ENCODE measurements at regions not wholly inside any gene's neighbourhood (a gene's known extent, or its start where the extent isn't known, plus 50 kb on each side); places are given as distances from the start of the nearest gene placed in this dataset.
"Not testable (repeated sequence)": the region's sequence is repeated elsewhere in the genome, so short reads cannot be mapped to it uniquely, and the experiment has no call there.

DNA sequence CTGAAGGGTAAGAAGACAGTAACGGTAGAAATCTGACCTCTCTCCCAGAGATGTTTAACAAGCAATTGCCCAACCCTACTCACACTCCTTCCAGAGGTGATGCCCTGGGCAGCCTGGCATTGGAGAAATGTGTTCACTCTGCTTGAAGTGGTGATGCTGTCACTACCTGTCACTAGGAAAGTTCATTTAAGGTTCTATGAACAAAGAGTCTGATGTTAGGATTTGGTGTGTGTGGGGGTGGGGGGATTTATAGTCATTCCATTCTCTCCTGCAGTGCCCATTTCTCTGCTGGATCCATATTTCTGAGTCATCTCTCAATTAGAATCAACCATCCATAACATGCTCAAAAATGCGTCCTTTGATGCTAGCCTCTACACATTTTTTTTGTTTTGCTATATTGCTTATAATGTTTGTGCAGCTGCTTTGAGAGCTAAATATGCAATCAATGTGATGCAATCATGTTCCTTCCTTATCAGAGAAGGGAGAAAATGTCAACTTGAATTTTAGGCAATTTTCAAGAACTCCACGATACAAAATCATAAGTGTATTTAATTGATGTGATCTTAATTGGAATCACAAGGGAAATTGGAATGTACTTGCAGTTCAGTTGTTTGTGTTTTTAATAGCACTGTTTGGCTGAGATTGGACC is 173.9 kb downstream of the DUSP10 start:
- H3K4me3 ChIP-seq (ENCODE audit: low read depth in 1 of 3, low read length in 3 of 3), result no peak overlapping the region
- DNase-seq (no peak), FAIRE-seq (no peak)
- H3K9me3 ChIP-seq (ENCODE audit: control insufficient read depth in 2 of 2, insufficient read depth in 1 of 2, low read depth in 1 of 2, low read length in 1 of 2), result no peaks in the 10 kb centered on the region
- H3K4me1 ChIP-seq (ENCODE audit: control insufficient read depth in 3 of 3, insufficient read depth in 2 of 3, low read depth in 1 of 3, low read length in 2 of 3), result no peaks in the 10 kb centered on the region
- no peaks in the 10 kb centered on the region for H3K36me3 ChIP-seq (ENCODE audit: control insufficient read depth in 3 of 3, insufficient read depth in 2 of 3, low read depth in 1 of 3, low read length in 3 of 3)
- no peak overlapping the region for H3K27ac ChIP-seq (ENCODE audit: low read depth in 1 of 3, low read length in 2 of 3)
- 44 to 64% (median 48%) methylated on average over 3 of the region's 3 CpGs for WGBS, 3 donors
- no peaks in the 10 kb centered on the region for H3K27me3 ChIP-seq (ENCODE audit: control insufficient read depth in 3 of 3, insufficient read depth in 3 of 3, low read length in 3 of 3)

DNA sequence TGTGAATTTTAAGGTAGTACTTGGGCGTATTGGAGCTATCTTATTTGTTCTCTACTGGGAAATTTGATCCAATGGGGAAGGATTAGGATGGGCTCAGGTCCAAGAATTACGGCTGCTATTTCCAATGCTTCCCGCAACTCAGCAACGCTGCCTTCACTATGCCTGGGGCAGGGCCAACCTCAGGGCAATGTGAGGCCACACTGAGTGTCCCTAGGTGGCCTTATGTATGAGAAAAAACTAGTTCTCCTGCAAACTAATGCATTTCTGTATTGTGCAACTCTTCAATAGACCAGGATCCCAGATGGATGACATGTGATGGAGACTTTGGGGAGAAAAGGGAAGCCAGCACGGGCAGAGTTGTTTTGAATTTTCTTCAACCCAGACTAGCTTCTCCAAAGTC is 168.1 kb downstream of the DUSP10 start:
- Histone ChIP-seq H3K36me3 (ENCODE audit: control insufficient read depth in 3 of 3, insufficient read depth in 2 of 3, low read depth in 1 of 3, low read length in 3 of 3) (no peaks in the 10 kb centered on the region), H3K27me3 (ENCODE audit: control insufficient read depth in 3 of 3, insufficient read depth in 3 of 3, low read length in 3 of 3) (no peaks in the 10 kb centered on the region), H3K4me3 (ENCODE audit: low read depth in 1 of 3, low read length in 3 of 3) (no peak overlapping the region), H3K4me1 (ENCODE audit: control insufficient read depth in 3 of 3, insufficient read depth in 2 of 3, low read depth in 1 of 3, low read length in 2 of 3) (no peaks in the 10 kb centered on the region), H3K9me3 (ENCODE audit: control insufficient read depth in 2 of 2, insufficient read depth in 1 of 2, low read depth in 1 of 2, low read length in 1 of 2) (no peaks in the 10 kb centered on the region), H3K27ac (ENCODE audit: low read depth in 1 of 3, low read length in 2 of 3) (no peak overlapping the region)
- DNase-seq (no peak), FAIRE-seq (no peak)
- WGBS, 3 donors, result 72 to 74% (median 74%) methylated on average over 5 of the region's 5 CpGs

DNA sequence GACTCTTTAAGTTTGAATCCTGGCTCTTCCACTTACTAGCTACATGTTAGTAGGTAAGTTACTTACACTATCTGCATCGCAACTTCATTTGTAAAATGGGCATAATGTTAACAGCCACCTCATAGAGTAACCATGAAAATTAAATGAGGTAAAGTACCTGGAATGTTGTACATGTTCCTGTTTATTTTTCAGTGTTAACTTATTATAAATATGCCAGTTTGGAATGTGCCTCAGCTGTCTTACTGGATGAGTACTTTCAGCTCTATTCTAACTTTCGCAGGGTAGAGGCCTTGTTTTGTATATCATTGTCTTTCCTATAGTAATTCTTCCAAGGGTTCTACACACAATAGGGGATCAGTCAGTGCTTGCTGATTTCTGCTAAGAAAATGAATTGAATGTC is 167.4 kb downstream of the DUSP10 start:
- H3K27me3 ChIP-seq (ENCODE audit: control insufficient read depth in 3 of 3, insufficient read depth in 3 of 3, low read length in 3 of 3), result no peaks in the 10 kb centered on the region
- DNase-seq (no peak), FAIRE-seq (no peak)
- no peaks in the 10 kb centered on the region for H3K4me1 ChIP-seq (ENCODE audit: control insufficient read depth in 3 of 3, insufficient read depth in 2 of 3, low read depth in 1 of 3, low read length in 2 of 3)
- no peak overlapping the region for H3K4me3 ChIP-seq (ENCODE audit: low read depth in 1 of 3, low read length in 3 of 3)
- H3K27ac ChIP-seq (ENCODE audit: low read depth in 1 of 3, low read length in 2 of 3), result no peak overlapping the region
- H3K36me3 ChIP-seq (ENCODE audit: control insufficient read depth in 3 of 3, insufficient read depth in 2 of 3, low read depth in 1 of 3, low read length in 3 of 3), result no peaks in the 10 kb centered on the region
- 94 to 97% (median 97%) methylated on average over 2 of the region's 2 CpGs for WGBS, 3 donors
- H3K9me3 ChIP-seq (ENCODE audit: control insufficient read depth in 2 of 2, insufficient read depth in 1 of 2, low read depth in 1 of 2, low read length in 1 of 2), result no peaks in the 10 kb centered on the region

DNA sequence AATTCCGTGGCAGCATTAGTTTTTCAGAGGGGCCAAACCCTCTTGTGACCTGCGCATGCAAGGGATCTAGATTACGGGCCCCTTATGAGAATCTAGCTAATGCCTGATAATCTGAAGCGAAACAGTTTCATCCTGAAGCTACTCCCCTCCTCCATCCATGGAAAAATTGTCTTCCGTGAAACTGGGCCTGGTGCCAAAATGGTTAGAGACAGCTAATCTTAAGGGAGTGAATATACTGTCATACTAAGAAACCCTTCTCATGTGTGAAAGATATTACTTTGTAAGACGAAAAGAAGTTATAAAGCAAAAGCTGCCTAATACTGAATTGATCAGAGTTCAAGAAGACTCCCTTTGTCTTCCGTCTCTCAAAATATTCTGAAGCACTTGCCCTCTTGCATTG is 166.3 kb downstream of the DUSP10 start:
- Histone ChIP-seq H3K4me1 (ENCODE audit: control insufficient read depth in 3 of 3, insufficient read depth in 2 of 3, low read depth in 1 of 3, low read length in 2 of 3) (no peaks in the 10 kb centered on the region), H3K9me3 (ENCODE audit: control insufficient read depth in 2 of 2, insufficient read depth in 1 of 2, low read depth in 1 of 2, low read length in 1 of 2) (no peaks in the 10 kb centered on the region), H3K36me3 (ENCODE audit: control insufficient read depth in 3 of 3, insufficient read depth in 2 of 3, low read depth in 1 of 3, low read length in 3 of 3) (no peaks in the 10 kb centered on the region), H3K27me3 (ENCODE audit: control insufficient read depth in 3 of 3, insufficient read depth in 3 of 3, low read length in 3 of 3) (no peaks in the 10 kb centered on the region), H3K4me3 (ENCODE audit: low read depth in 1 of 3, low read length in 3 of 3) (no peak overlapping the region), H3K27ac (ENCODE audit: low read depth in 1 of 3, low read length in 2 of 3) (no peak overlapping the region)
- WGBS, 3 donors, result 69 to 74% (median 70%) methylated on average over 7 of the region's 7 CpGs
- DNase-seq (no peak), FAIRE-seq (no peak)

DNA sequence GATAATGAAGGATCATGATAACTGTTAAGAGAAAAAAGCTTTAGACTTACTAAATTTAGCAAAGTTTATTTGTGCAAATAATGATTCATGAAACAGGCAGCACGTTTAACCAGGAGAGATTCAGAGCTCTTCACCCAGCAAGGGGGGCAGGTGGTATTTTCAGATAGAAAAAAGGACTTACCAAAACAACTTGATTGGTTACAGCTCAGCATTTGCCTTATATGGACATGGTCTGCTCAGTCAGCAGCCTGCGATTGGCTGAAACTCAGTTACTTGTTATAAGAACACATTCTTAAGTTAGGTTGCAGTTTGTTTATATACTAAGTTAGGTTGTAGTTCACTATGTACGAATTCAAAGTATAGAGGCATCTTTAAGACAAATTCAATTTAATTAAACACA is 165.6 kb downstream of the DUSP10 start:
- Histone ChIP-seq H3K4me1 (ENCODE audit: control insufficient read depth in 3 of 3, insufficient read depth in 2 of 3, low read depth in 1 of 3, low read length in 2 of 3) (no peaks in the 10 kb centered on the region), H3K27me3 (ENCODE audit: control insufficient read depth in 3 of 3, insufficient read depth in 3 of 3, low read length in 3 of 3) (no peaks in the 10 kb centered on the region), H3K4me3 (ENCODE audit: low read depth in 1 of 3, low read length in 3 of 3) (no peak overlapping the region), H3K36me3 (ENCODE audit: control insufficient read depth in 3 of 3, insufficient read depth in 2 of 3, low read depth in 1 of 3, low read length in 3 of 3) (no peaks in the 10 kb centered on the region), H3K9me3 (ENCODE audit: control insufficient read depth in 2 of 2, insufficient read depth in 1 of 2, low read depth in 1 of 2, low read length in 1 of 2) (no peaks in the 10 kb centered on the region), H3K27ac (ENCODE audit: low read depth in 1 of 3, low read length in 2 of 3) (no peak overlapping the region)
- WGBS, 3 donors, result 55 to 69% (median 62%) methylated on average over 3 of the region's 3 CpGs
- no peak for DNase-seq
- FAIRE-seq, result no peak

DNA sequence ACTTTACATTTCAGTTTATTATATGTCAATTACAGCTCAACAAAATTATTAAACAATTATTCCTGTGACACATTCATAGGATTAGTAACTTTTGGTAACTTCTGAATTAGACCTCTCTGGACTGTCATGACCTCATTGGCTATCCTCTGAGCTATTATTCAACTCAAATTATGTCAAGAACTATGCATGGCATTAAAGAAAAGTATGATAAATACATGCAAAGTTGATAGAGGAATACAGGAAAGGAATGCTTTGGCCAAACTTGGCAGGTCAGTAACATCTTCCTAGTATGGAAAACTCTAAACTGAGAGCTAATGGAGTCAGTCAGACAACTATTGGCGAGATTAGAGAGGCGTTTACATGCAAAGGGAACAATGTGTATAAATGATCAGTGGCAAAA is 158.4 kb downstream of the DUSP10 start:
- no peaks in the 10 kb centered on the region for H3K36me3 ChIP-seq (ENCODE audit: control insufficient read depth in 3 of 3, insufficient read depth in 2 of 3, low read depth in 1 of 3, low read length in 3 of 3)
- no peaks in the 10 kb centered on the region for H3K9me3 ChIP-seq (ENCODE audit: control insufficient read depth in 2 of 2, insufficient read depth in 1 of 2, low read depth in 1 of 2, low read length in 1 of 2)
- H3K27me3 ChIP-seq (ENCODE audit: control insufficient read depth in 3 of 3, insufficient read depth in 3 of 3, low read length in 3 of 3), result no peaks in the 10 kb centered on the region
- H3K4me3 ChIP-seq (ENCODE audit: low read depth in 1 of 3, low read length in 3 of 3), result no peak overlapping the region
- no peaks in the 10 kb centered on the region for H3K4me1 ChIP-seq (ENCODE audit: control insufficient read depth in 3 of 3, insufficient read depth in 2 of 3, low read depth in 1 of 3, low read length in 2 of 3)
- H3K27ac ChIP-seq (ENCODE audit: low read depth in 1 of 3, low read length in 2 of 3), result no peak overlapping the region
- DNase-seq, result no peak
- WGBS, 3 donors, result 61 to 78% (median 73%) methylated on average over 2 of the region's 2 CpGs
- no peak for FAIRE-seq

DNA sequence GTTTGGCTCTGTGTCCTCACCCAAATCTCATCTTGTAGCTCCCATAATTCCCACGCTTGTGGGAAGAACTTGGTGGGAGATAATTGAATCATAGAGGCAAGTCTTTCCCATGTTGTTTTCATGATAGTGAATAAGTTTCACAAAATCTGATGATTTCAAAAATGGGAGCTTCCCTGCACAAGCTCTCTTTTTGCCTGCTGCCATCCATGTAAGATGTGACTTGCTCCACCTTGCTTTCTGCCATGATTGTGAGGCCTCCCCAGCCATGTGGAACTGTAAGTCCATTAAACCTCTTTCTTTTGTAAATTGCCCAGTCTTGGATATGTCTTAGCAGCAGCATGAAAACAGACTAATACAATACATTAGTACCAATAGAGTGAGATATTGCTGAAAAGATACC is 154.9 kb downstream of the DUSP10 start:
- H3K4me3 ChIP-seq (ENCODE audit: low read depth in 1 of 3, low read length in 3 of 3); H3K36me3 ChIP-seq (ENCODE audit: control insufficient read depth in 3 of 3, insufficient read depth in 2 of 3, low read depth in 1 of 3, low read length in 3 of 3); H3K4me1 ChIP-seq (ENCODE audit: control insufficient read depth in 3 of 3, insufficient read depth in 2 of 3, low read depth in 1 of 3, low read length in 2 of 3); DNase-seq; H3K9me3 ChIP-seq (ENCODE audit: control insufficient read depth in 2 of 2, insufficient read depth in 1 of 2, low read depth in 1 of 2, low read length in 1 of 2); FAIRE-seq; H3K27me3 ChIP-seq (ENCODE audit: control insufficient read depth in 3 of 3, insufficient read depth in 3 of 3, low read length in 3 of 3); H3K27ac ChIP-seq (ENCODE audit: low read depth in 1 of 3, low read length in 2 of 3): not testable (repeated sequence)
- 80 to 94% (median 92%) methylated on average over 1 of the region's 1 CpG for WGBS, 3 donors

DNA sequence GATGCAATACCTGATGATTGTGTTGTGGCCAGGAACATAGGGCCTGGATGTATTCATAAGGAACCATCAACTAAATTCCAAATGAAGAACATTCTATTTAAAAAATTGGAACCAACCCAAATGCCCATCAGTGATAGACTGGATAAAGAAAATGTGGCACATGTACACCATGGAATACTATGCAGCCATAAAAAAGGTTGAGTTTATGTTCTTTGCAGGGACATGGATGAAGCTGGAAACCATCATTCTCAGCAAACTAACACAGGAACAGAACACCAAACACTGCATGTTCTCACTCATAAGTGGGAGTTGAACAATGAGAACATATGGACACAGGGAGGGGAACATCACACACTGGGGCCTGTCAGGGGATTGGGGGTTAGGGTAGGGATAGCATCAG is 150.6 kb downstream of the DUSP10 start:
- not testable (repeated sequence) for H3K27ac ChIP-seq (ENCODE audit: low read depth in 1 of 3, low read length in 2 of 3); FAIRE-seq; H3K27me3 ChIP-seq (ENCODE audit: control insufficient read depth in 3 of 3, insufficient read depth in 3 of 3, low read length in 3 of 3); H3K36me3 ChIP-seq (ENCODE audit: control insufficient read depth in 3 of 3, insufficient read depth in 2 of 3, low read depth in 1 of 3, low read length in 3 of 3); H3K4me3 ChIP-seq (ENCODE audit: low read depth in 1 of 3, low read length in 3 of 3); DNase-seq; H3K4me1 ChIP-seq (ENCODE audit: control insufficient read depth in 3 of 3, insufficient read depth in 2 of 3, low read depth in 1 of 3, low read length in 2 of 3); H3K9me3 ChIP-seq (ENCODE audit: control insufficient read depth in 2 of 2, insufficient read depth in 1 of 2, low read depth in 1 of 2, low read length in 1 of 2)

DNA sequence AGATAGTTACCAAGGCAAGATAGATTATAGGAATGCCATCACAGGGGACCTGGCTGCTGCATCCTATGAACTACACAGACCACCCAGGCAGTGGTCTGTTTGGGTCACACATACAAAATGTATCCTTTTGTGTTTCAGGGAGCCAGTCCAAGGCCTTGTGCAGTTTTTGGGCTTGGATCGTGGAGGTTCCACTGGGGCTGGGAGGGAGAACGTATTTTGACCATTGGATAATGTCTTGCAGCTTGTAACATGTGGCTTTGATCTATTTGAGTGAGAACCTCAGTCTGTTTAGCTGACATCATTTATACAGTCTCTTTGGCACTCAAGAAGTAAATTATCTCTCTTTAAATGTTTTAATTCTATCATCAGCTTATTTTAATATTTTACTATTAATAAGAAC is 147.3 kb downstream of the DUSP10 start:
- 62 to 84% (median 65%) methylated on average over 2 of the region's 2 CpGs for WGBS, 3 donors
- no peaks in the 10 kb centered on the region for H3K36me3 ChIP-seq (ENCODE audit: control insufficient read depth in 3 of 3, insufficient read depth in 2 of 3, low read depth in 1 of 3, low read length in 3 of 3)
- FAIRE-seq (no peak), DNase-seq (no peak)
- no peak overlapping the region for H3K27ac ChIP-seq (ENCODE audit: low read depth in 1 of 3, low read length in 2 of 3)
- no peak overlapping the region for H3K4me3 ChIP-seq (ENCODE audit: low read depth in 1 of 3, low read length in 3 of 3)
- H3K27me3 ChIP-seq (ENCODE audit: control insufficient read depth in 3 of 3, insufficient read depth in 3 of 3, low read length in 3 of 3), result no peaks in the 10 kb centered on the region
- H3K9me3 ChIP-seq (ENCODE audit: control insufficient read depth in 2 of 2, insufficient read depth in 1 of 2, low read depth in 1 of 2, low read length in 1 of 2), result no peaks in the 10 kb centered on the region
- H3K4me1 ChIP-seq (ENCODE audit: control insufficient read depth in 3 of 3, insufficient read depth in 2 of 3, low read depth in 1 of 3, low read length in 2 of 3), result no peaks in the 10 kb centered on the region
